Skeletal muscle cell (primary cell): ENCODE measurements at regions not wholly inside any gene's neighbourhood (a gene's known extent, or its start where the extent isn't known, plus 50 kb on each side); places are given as distances from the start of the nearest gene placed in this dataset.
"Not testable (repeated sequence)": the region's sequence is repeated elsewhere in the genome, so short reads cannot be mapped to it uniquely, and the experiment has no call there.

ENCODE experiments used
- DNase-seq: peaks from one replicate; pipeline ENCODE4 v3.0.0-alpha.2; 2010; ENCODE audit warnings: low read depth
- H3K4me3 ChIP-seq: 2 replicates; pipeline ENCODE4 v1.5.1; 2011; ENCODE audit warnings: low read depth, mild to moderate bottlenecking, control low read depth, low read length, moderate library complexity

- no peak overlapping the region for H3K4me3 ChIP-seq
- no peak for DNase-seq
These were observed 551.2 kb upstream of the TUSC1 start for GRCh38 chr9:26229324-26230054.

GRCh38 chr9:26228273-26228672, 550.0 kb upstream of the TUSC1 start:
- DNase-seq = no peak
- no peak overlapping the region for H3K4me3 ChIP-seq

DNA sequence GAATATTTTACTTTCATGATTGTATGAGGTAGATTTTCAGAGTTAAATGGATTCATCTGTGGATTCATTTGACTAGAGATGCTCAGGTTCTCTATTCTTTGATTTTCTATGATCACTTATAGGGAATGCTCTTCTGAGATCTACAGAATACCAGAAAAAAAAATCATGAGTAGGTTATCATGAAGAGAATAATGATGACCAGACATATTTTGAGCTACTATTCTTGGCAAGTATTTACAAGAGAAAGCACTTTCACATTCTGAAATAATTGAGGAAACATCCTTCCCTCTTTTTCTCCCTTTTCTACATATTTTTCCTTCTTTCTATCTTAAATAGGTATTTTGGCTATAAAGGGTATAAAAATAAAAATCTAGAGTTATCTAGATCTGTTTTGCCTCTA, 543.0 kb upstream of the TUSC1 start:
- no peak for DNase-seq
- H3K4me3 ChIP-seq = no peak overlapping the region

DNA sequence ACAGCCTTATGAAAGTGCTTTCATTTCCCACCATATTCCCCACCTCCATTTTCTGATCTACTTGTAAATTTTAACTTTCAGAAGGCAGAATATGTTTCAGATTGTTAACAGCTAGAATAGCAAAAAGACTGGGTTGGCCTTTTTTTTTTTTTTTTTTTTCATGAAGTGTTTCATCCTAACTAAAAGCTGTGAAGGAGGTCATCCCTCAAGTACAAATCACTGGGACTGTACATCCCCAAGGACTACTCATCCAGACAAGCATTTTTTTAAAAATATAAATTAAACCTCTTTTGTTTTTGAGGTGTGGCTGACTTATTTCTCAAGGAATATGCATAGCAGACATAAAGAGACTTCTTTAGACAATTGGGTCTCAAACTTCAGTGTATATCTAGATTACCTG, 542.1 kb upstream of the TUSC1 start:
- H3K4me3 ChIP-seq = no peak overlapping the region
- DNase-seq = no peak

GRCh38 chr9:26219961-26220360, 541.7 kb upstream of the TUSC1 start:
- no peak for DNase-seq
- no peak overlapping the region for H3K4me3 ChIP-seq

GRCh38 chr9:26216702-26217101, 538.5 kb upstream of the TUSC1 start:
- H3K4me3 ChIP-seq = no peak overlapping the region
- DNase-seq = no peak

GRCh38 chr9:26214713-26215444, 536.6 kb upstream of the TUSC1 start:
- DNase-seq, H3K4me3 ChIP-seq: not testable (repeated sequence)

DNA sequence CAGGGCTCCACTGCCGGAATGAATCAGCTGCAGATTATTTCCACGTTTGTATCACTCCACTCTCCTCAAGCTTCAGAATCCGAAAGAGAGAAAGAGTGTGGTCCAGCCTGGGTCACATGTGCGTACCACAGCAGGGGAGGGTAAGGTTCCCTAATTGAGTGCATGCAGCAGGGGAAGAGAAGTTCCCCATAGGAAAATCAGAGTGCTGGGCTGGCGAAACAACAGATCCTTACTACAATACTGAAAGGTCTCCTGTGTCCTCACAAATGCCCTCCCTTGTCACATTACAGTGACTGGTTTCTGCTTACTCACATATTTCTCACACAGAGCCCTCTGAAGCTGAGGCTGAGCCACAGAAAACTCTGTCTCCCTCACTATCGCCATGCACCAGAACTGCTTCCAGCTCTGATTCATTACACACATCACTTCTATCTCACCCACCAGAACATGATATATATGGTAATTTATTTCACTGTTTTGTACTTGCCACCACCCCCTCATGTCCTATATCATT, 532.2 kb upstream of the TUSC1 start:
- DNase-seq = no peak
- H3K4me3 ChIP-seq = no peak overlapping the region

- no peak for DNase-seq
- H3K4me3 ChIP-seq = no peak overlapping the region
These were observed 527.0 kb upstream of the TUSC1 start for GRCh38 chr9:26205261-26205660.

GRCh38 chr9:26193237-26193636, 515.0 kb upstream of the TUSC1 start:
- no peak overlapping the region for H3K4me3 ChIP-seq
- DNase-seq = no peak

DNA sequence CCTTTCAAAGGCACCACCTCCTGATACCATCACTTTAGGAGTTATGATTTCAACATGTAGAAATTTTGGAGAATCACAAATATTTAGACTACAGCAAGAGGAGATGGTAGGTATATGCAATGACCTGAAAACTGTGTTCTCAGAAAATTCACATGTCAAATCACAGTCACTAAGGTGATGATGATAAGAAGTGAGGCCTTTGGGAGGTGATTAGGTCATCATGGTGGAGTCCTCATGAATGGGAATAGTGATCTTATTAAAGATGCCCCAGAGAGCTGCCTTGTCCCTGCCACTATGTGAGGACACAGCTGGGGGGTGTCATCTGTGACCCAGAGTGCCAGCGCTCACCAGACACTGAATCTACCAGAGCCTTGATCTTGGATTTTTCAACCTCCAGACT, 513.5 kb upstream of the TUSC1 start:
- DNase-seq = no peak
- H3K4me3 ChIP-seq = no peak overlapping the region

DNA sequence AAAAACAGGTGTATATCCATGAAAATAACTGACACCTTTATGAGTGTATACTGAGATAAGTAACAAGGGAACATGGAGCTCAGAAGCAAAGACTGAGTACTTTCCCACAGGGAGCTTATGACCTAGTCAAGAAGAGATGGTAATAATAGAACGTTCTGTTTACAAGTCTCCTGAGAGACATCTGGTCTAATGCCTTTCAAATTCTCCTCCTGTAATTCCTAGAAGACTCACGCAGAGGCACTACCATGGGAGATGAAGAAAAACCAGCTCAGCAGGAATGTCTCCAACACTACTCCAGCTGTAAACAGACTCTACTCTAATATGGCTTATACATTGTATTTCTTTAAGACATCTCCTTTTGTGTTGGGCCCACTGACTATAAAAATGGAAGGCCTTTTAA, 503.6 kb upstream of the TUSC1 start:
- no peak for DNase-seq
- no peak overlapping the region for H3K4me3 ChIP-seq

DNA sequence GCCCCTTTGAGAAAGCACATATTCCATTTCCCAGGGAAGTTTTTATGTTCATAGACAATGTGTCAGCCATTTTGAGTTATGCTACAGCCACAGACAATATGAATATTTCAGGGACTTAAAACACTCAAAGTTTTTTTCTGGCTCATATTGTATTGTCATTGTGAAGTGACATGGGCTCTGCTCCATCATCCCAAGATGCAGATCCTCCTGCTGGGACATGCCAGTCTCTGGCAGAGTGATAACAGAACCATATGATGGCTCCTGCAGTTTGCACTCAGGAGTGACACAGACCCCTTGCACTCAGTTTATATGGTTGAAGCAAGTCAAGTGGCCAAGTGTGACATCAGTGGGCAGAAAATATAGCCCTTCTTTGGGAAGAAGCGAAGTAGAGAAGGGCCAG, 498.4 kb upstream of the TUSC1 start:
- DNase-seq = no peak
- H3K4me3 ChIP-seq = no peak overlapping the region

GRCh38 chr9:26175264-26175663, 497.0 kb upstream of the TUSC1 start:
- no peak overlapping the region for H3K4me3 ChIP-seq

GRCh38 chr9:26172301-26172700, 494.1 kb upstream of the TUSC1 start:
- no peak overlapping the region for H3K4me3 ChIP-seq

More at GRCh38 chr9:26175264-26175663, 497.0 kb upstream of the TUSC1 start:
- DNase-seq = no peak

DNA sequence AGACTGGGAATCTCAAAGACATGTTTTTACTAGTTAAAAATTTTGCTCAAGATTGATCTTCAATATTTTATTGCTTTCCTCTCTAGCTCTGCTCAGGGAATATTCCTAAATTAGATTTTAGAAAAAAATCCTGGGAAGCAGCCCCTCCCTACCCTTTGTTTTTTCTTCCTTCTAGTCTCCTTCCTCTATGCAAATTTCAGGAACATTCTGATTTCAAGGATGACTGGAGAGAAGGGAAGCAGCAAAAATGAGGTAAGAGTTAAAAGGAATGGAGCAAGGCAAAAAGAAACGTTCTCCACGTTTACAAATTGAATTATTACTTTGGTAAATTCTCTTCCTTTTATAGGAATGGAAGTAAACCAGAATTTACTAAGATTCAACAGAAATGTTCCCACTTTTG, 493.4 kb upstream of the TUSC1 start:
- DNase-seq = no peak
- no peak overlapping the region for H3K4me3 ChIP-seq

More at GRCh38 chr9:26172301-26172700, 494.1 kb upstream of the TUSC1 start:
- DNase-seq = no peak

- peak; percentile 53 for DNase-seq
- no peak overlapping the region for H3K4me3 ChIP-seq
These were observed 491.9 kb upstream of the TUSC1 start for GRCh38 chr9:26170190-26170589.

DNA sequence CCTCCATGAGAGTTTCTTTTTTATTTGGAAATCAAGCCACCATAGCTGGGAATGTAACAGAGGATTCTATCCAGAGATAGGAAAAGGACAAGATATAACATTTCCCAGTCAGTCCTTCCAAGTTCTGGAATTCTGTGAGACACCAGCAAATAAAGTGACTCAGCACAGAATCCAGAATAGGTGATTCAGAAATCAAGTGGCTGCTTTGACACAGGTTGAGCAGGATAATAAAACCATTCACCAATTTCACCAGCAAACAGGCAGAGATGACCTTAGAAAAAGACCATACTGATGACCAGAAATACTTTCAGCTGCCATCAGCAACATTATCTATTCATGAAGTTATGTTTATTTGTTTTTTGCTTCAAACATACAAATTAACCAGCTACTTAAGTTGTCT, 491.5 kb upstream of the TUSC1 start:
- no peak overlapping the region for H3K4me3 ChIP-seq
- no peak for DNase-seq

- H3K4me3 ChIP-seq = no peak overlapping the region
- DNase-seq = no peak
These were observed 488.3 kb upstream of the TUSC1 start for GRCh38 chr9:26166537-26166936.

DNA sequence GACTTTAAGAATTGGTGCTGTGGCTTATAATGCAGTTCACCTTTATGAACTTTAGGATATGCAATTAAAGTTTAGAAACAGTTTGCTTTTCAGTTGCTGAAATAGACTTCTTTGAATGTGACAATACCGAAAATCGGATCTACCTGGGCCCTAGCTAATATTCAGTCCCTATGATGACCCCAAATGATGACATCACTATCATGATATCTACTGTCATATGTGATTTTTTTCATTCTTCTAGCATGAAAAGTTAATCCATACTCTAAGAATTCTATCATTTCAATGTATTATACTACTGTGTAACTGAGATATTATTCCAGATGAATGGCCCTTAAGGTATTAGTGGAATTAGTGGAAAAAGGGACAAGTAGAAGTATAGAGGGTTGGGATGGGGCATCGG, 487.2 kb upstream of the TUSC1 start:
- no peak overlapping the region for H3K4me3 ChIP-seq
- DNase-seq = no peak

DNA sequence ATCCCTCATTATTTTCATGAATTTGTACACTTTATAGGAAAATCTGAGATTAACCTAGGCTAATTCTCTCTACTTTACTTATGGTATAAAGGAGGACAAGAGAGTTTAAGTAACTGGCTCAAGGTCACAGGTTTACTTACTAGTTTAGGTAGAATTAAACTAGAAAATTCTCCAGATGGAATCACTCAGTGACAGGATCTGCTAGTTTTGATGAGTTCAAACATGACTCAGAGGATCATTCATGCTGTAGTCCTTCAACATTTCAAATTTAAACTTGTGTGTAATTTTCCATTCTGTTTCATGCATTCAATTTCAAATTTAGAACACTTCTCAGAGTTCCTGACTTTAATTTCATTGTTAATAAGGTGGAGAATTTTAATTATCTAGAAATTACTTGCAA, 485.7 kb upstream of the TUSC1 start:
- DNase-seq = no peak
- no peak overlapping the region for H3K4me3 ChIP-seq
